Common myeloid progenitor, CD34-positive (primary cell): ENCODE measurements at regions not wholly inside any gene's neighbourhood (a gene's known extent, or its start where the extent isn't known, plus 50 kb on each side); places are given as distances from the start of the nearest gene placed in this dataset.

Experiments used
- CTCF ChIA-PET: fragments of 350-600 bp; sonication (Branson Sonifier 250); formaldehyde crosslinking; loops from one replicate; lab custom pipeline; 2021; ENCODE audit warnings: antibody characterized with exemption; lab: Charles Lee
- POLR2A ChIA-PET: fragments of 350-600 bp; sonication (Branson Sonifier 250); formaldehyde crosslinking; loops from one replicate; lab custom pipeline; 2021; ENCODE audit warnings: antibody characterized with exemption; lab: Charles Lee
- DNase-seq, 3 donors: peaks; one replicate each; pipeline versions ENCODE4 v3.0.0 to v3.0.0-alpha.2; 2013
- H3K27ac ChIP-seq, 2 experiments: 1 replicate in 1 of 2; 2 replicates in 1 of 2; pipeline ENCODE4 v1.7.0; 2013; ENCODE audit warnings: inconsistent platforms in 2 of 2, low read length in 2 of 2, mild to moderate bottlenecking in 2 of 2, low read depth in 1 of 2, moderate library complexity in 1 of 2; ENCODE audit not compliant: severe bottlenecking in 2 of 2, insufficient read depth in 1 of 2, poor library complexity in 1 of 2
- H3K27me3 ChIP-seq, 5 experiments: replicated peaks in 2 of 5; 1 replicate in 3 of 5; 2 replicates in 2 of 5; pipeline versions ENCODE4 v1.6.1 to v1.7.0; 2013; ENCODE audit warnings: low read length in 4 of 5, mild to moderate bottlenecking in 2 of 5, moderate library complexity in 2 of 5, inconsistent platforms in 1 of 5; ENCODE audit not compliant: insufficient read depth in 5 of 5, control insufficient read depth in 4 of 5
- H3K36me3 ChIP-seq, 4 experiments: 1 replicate in 2 of 4; 2 replicates in 2 of 4; pipeline versions ENCODE4 v1.6.1 to v1.7.0; 2013; ENCODE audit warnings: low read length in 3 of 4, control low read depth in 1 of 4, mild to moderate bottlenecking in 1 of 4; ENCODE audit not compliant: control insufficient read depth in 4 of 4, insufficient read depth in 4 of 4
- H3K4me1 ChIP-seq, 4 experiments: 1 replicate in 3 of 4; 2 replicates in 1 of 4; pipeline versions ENCODE4 v1.6.1 to v1.7.1; 2013; ENCODE audit warnings: low read length in 3 of 4, mild to moderate bottlenecking in 3 of 4, control low read depth in 1 of 4, inconsistent platforms in 1 of 4, moderate library complexity in 1 of 4; ENCODE audit not compliant: control insufficient read depth in 4 of 4, insufficient read depth in 4 of 4; ENCODE audit errors: control extremely low read depth in 1 of 4
- H3K4me3 ChIP-seq, 7 experiments: 1 replicate in 4 of 7; 2 replicates in 3 of 7; pipeline versions ENCODE4 v1.5.1 to v1.7.0; 2013; ENCODE audit warnings: mild to moderate bottlenecking in 7 of 7, low read length in 6 of 7, moderate library complexity in 6 of 7, inconsistent platforms in 2 of 7, low read depth in 2 of 7, control low read depth in 1 of 7; ENCODE audit not compliant: insufficient read depth in 4 of 7, control insufficient read depth in 1 of 7; ENCODE audit errors: extremely low read depth in 1 of 7
- H3K9me3 ChIP-seq, 5 experiments: 1 replicate in 4 of 5; 2 replicates in 1 of 5; pipeline versions ENCODE4 v1.6.1 to v1.7.1; 2013; ENCODE audit warnings: low read length in 4 of 5, mild to moderate bottlenecking in 2 of 5, inconsistent platforms in 1 of 5, low read depth in 1 of 5, moderate library complexity in 1 of 5; ENCODE audit not compliant: control insufficient read depth in 4 of 5, insufficient read depth in 2 of 5; ENCODE audit errors: control extremely low read depth in 1 of 5
- WGBS: methylation state at CpG from one replicate; pipeline ENCODE4 v1.1.5; 2013; ENCODE audit not compliant: insufficient coverage; 5-methylcytosine and 5-hydroxymethylcytosine counted together

- Histone ChIP-seq H3K4me1 (no peaks in the 10 kb centered on the region), H3K36me3 (no peaks in the 10 kb centered on the region), H3K4me3 (no peak overlapping the region), H3K9me3 (no peaks in the 10 kb centered on the region), H3K27ac (no peak overlapping the region), H3K27me3 (no peaks in the 10 kb centered on the region)
- WGBS, result 93% methylated on average over 4 of the region's 4 CpGs
- no peak for DNase-seq
- ChIA-PET POLR2A (no interaction called here), CTCF (interaction anchor here (0.6 to 1.1 kb wide), 4 partner anchors 11 to 45 kb away, joined by 3 to 4 read pairs (median 3); no protein-coding TSS in a partner anchor)
These were observed 74.0 kb downstream of the CMPK2 start for GRCh38 chr2:6791682-6792081.

- no peaks in the 10 kb centered on the region for H3K9me3 ChIP-seq
- no peak overlapping the region for H3K27ac ChIP-seq
- DNase-seq, result no peak
- POLR2A ChIA-PET, result no interaction called here
- 100% methylated on average over 3 of the region's 5 CpGs for WGBS
- H3K27me3 ChIP-seq, result no peaks in the 10 kb centered on the region
- H3K4me1 ChIP-seq, result no peaks in the 10 kb centered on the region
- CTCF ChIA-PET, result interaction anchor here (1.1 to 1.6 kb wide), 2 partner anchors 10 to 18 kb away, joined by 3 read pairs; no protein-coding TSS in a partner anchor
- no peaks in the 10 kb centered on the region for H3K36me3 ChIP-seq
- H3K4me3 ChIP-seq, result no peak overlapping the region
These were observed 72.8 kb downstream of the CMPK2 start for GRCh38 chr2:6792883-6793282.

- Histone ChIP-seq H3K27me3 (no peaks in the 10 kb centered on the region), H3K4me3 (no peak overlapping the region), H3K9me3 (no peaks in the 10 kb centered on the region), H3K36me3 (no peaks in the 10 kb centered on the region), H3K4me1 (no peaks in the 10 kb centered on the region), H3K27ac (no peak overlapping the region)
- DNase-seq, result no peak
- WGBS, result 87% methylated on average over 3 of the region's 3 CpGs
- CTCF ChIA-PET, result interaction anchor here (1.6 kb wide), 1 partner anchor 11 kb away, joined by 3 read pairs; no protein-coding TSS in a partner anchor
- POLR2A ChIA-PET, result no interaction called here
These were observed 72.3 kb downstream of the CMPK2 start for GRCh38 chr2:6793371-6793770.

- Histone ChIP-seq H3K9me3 (no peaks in the 10 kb centered on the region), H3K4me1 (no peaks in the 10 kb centered on the region), H3K27ac (no peak overlapping the region), H3K36me3 (no peaks in the 10 kb centered on the region), H3K27me3 (no peaks in the 10 kb centered on the region), H3K4me3 (no peak overlapping the region)
- no peak for DNase-seq
- ChIA-PET POLR2A (no interaction called here), CTCF (interaction anchor here (1.6 kb wide), 1 partner anchor 11 kb away, joined by 3 read pairs; no protein-coding TSS in a partner anchor)
- WGBS, result 94% methylated on average over 5 of the region's 6 CpGs
These were observed 71.8 kb downstream of the CMPK2 start for GRCh38 chr2:6793913-6794312.

- ChIA-PET CTCF (interaction anchor here (1.6 kb wide), 1 partner anchor 12 kb away, joined by 3 read pairs; no protein-coding TSS in a partner anchor), POLR2A (no interaction called here)
- no peaks in the 10 kb centered on the region for H3K9me3 ChIP-seq
- H3K27me3 ChIP-seq, result no peaks in the 10 kb centered on the region
- no peak overlapping the region for H3K4me3 ChIP-seq
- no peak for DNase-seq
- no peak overlapping the region for H3K27ac ChIP-seq
- no peaks in the 10 kb centered on the region for H3K4me1 ChIP-seq
- H3K36me3 ChIP-seq, result no peaks in the 10 kb centered on the region
- WGBS, result 96% methylated on average over 7 of the region's 8 CpGs
These were observed 71.3 kb downstream of the CMPK2 start for GRCh38 chr2:6794448-6794847.
